HepG2 (cell line): ENCODE measurements at regions not wholly inside any gene's neighbourhood (a gene's known extent, or its start where the extent isn't known, plus 50 kb on each side); places are given as distances from the start of the nearest gene placed in this dataset.

Experiments used
- ATAC-seq: fragments of 200-7000 bp; cut with Tn5 transposase; 3 replicates; pipeline ENCODE4 v1.9.1; 2020; ENCODE audit warnings: mild to moderate bottlenecking, moderate library complexity
- BruUV-seq: library from RNA; stranded (reverse); fragments of 400-500 nt; replicated peaks from 2 replicates; lab custom pipeline; 2021; lab: Mats Ljungman, UMichigan
- CTCF ChIA-PET: fragments of 300-600 bp; formaldehyde crosslinking; extraction: SDS; loops from one replicate; lab custom pipeline; 2021; ENCODE audit warnings: low total read pairs, inconsistent platforms, low intra/inter-chr PET ratio; lab: Yijun Ruan, JAX
- POLR2A ChIA-PET: fragments of 350-600 bp; sonication (Branson Sonifier 250); formaldehyde crosslinking; loops from one replicate; lab custom pipeline; 2020; ENCODE audit warnings: antibody characterized with exemption, inconsistent platforms; lab: Yijun Ruan, JAX
- DNase-seq: peaks from one replicate; pipeline ENCODE4 v3.0.0-alpha.2; 2015; ENCODE audit warnings: low spot score
- FAIRE-seq: peaks from 3 replicates; lab custom pipeline; 2011; peaks lifted over from hg19 to GRCh38; lab: Jason Lieb, UNC
- H2AFZ ChIP-seq: one replicate; pipeline ENCODE4 v1.6.1; 2011; ENCODE audit warnings: low read length, inconsistent platforms
- H3K27ac ChIP-seq: fragments of 300-600 bp; 3 replicates; pipeline ENCODE4 v1.8.0; 2011; ENCODE audit warnings: mixed run types, mild to moderate bottlenecking, mixed read lengths, low read length, inconsistent platforms; ENCODE audit not compliant: insufficient read depth; ENCODE audit errors: extremely low read length
- H3K27me3 ChIP-seq, 2 experiments: fragments of 200-600 bp in 1 of 2; 2 replicates in 1 of 2; 3 replicates in 1 of 2; pipeline versions ENCODE4 v1.6.0 to v1.8.0; 2011; ENCODE audit warnings: low read length in 2 of 2, mild to moderate bottlenecking in 2 of 2, moderate library complexity in 2 of 2, inconsistent platforms in 1 of 2; ENCODE audit not compliant: insufficient read depth in 2 of 2, control insufficient read depth in 1 of 2
- H3K36me3 ChIP-seq, 2 experiments: fragments of 200-600 bp in 1 of 2; replicated peaks in 1 of 2; 2 replicates in 1 of 2; 3 replicates in 1 of 2; pipeline versions ENCODE4 v1.5.1 to v1.8.0; 2011; ENCODE audit warnings: low read length in 2 of 2, inconsistent platforms in 1 of 2; ENCODE audit not compliant: insufficient read depth in 2 of 2, control insufficient read depth in 1 of 2
- H3K4me1 ChIP-seq: 2 replicates; pipeline ENCODE4 v1.5.1; 2012; ENCODE audit warnings: low read length, inconsistent platforms; ENCODE audit not compliant: insufficient read depth
- H3K4me2 ChIP-seq: 2 replicates; pipeline ENCODE4 v1.6.0; 2011; ENCODE audit warnings: low read depth, low read length, inconsistent platforms
- H3K4me3 ChIP-seq, 3 experiments: fragments of 200-600 bp in 1 of 3; sonication (generic), shearing (Covaris generic) in 1 of 3; replicated peaks in 1 of 3; 2 replicates each; pipeline ENCODE4 v1.5.1; 2011 to 2016; ENCODE audit warnings: low read length in 3 of 3, inconsistent platforms in 2 of 3, low read depth in 2 of 3, mild to moderate bottlenecking in 2 of 3, control low read depth in 1 of 3, mixed read lengths in 1 of 3; ENCODE audit not compliant: insufficient read depth in 1 of 3
- H3K79me2 ChIP-seq: one replicate; pipeline ENCODE4 v1.6.1; 2011; ENCODE audit warnings: low read length, inconsistent platforms; ENCODE audit not compliant: insufficient read depth
- H3K9ac ChIP-seq: 2 replicates; pipeline ENCODE4 v1.6.0; 2011; ENCODE audit warnings: mild to moderate bottlenecking, low read depth, low read length, inconsistent platforms; ENCODE audit not compliant: insufficient read depth
- H3K9me3 ChIP-seq: 2 replicates; pipeline ENCODE4 v1.5.1; 2012; ENCODE audit warnings: mild to moderate bottlenecking, low read length
- H4K20me1 ChIP-seq: 2 replicates; pipeline ENCODE4 v1.6.0; 2011; ENCODE audit warnings: inconsistent platforms, mild to moderate bottlenecking, low read length, moderate library complexity; ENCODE audit not compliant: insufficient read depth
- CENPX ChIP-seq: sonication (generic); formaldehyde crosslinking; IDR thresholded peaks from 2 replicates; pipeline ENCODE4 v1.9.0; 2021; ENCODE audit warnings: mild to moderate bottlenecking, missing genetic modification reagents, moderate library complexity
- CERS6 ChIP-seq: sonication (generic); formaldehyde crosslinking; IDR thresholded peaks from 2 replicates; pipeline ENCODE4 v1.5.0; 2020; ENCODE audit warnings: missing genetic modification reagents
- DNMT1 ChIP-seq: sonication (generic); formaldehyde crosslinking; IDR thresholded peaks from 2 replicates; pipeline ENCODE4 v1.5.1; 2020; ENCODE audit warnings: mild to moderate bottlenecking, missing genetic modification reagents
- NFRKB ChIP-seq: fragments of 450-650 bp; IDR thresholded peaks from 2 replicates; pipeline ENCODE4 v1.6.1; 2017
- SMAD1 ChIP-seq: sonication (generic); formaldehyde crosslinking; IDR thresholded peaks from 2 replicates; pipeline ENCODE4 v1.4.0; 2020; ENCODE audit warnings: missing genetic modification reagents, low read depth, mild to moderate bottlenecking, borderline replicate concordance
- TBX3 ChIP-seq: fragments of 450-650 bp; IDR thresholded peaks from 2 replicates; pipeline ENCODE4 v1.6.1; 2017; ENCODE audit warnings: antibody characterized with exemption, mild to moderate bottlenecking, inconsistent platforms, borderline replicate concordance
- ZBTB33 ChIP-seq: sonication (generic); formaldehyde crosslinking; IDR thresholded peaks from 2 replicates; pipeline ENCODE4 v1.4.0; 2020; ENCODE audit warnings: missing genetic modification reagents
- ZMYM3 ChIP-seq: sonication (generic); formaldehyde crosslinking; IDR thresholded peaks from 2 replicates; pipeline ENCODE4 v1.5.1; 2020; ENCODE audit warnings: mild to moderate bottlenecking, missing genetic modification reagents
- ZMYM4 ChIP-seq: sonication (generic); formaldehyde crosslinking; IDR thresholded peaks from 2 replicates; pipeline ENCODE4 v1.8.1; 2023; ENCODE audit warnings: mild to moderate bottlenecking, missing genetic modification reagents
- ZNF546 ChIP-seq: sonication (generic); formaldehyde crosslinking; conservative IDR thresholded peaks from 2 replicates; pipeline ENCODE4 v1.8.1; 2023; ENCODE audit warnings: mild to moderate bottlenecking, missing genetic modification reagents
- ZSCAN12 ChIP-seq: sonication (generic); formaldehyde crosslinking; IDR thresholded peaks from 2 replicates; pipeline ENCODE4 v1.9.0; 2021; ENCODE audit warnings: mild to moderate bottlenecking, missing genetic modification reagents
- in situ Hi-C: cut with HindIII; loops from 2 replicates; pipeline ENCODE4 v1.10.0; 2017; ENCODE audit warnings: low pct_unique_long_range_greater_than_20kb; ENCODE audit not compliant: extremely low pct_ligation_motif_present
- intact Hi-C: fragments of 100-400 bp; cut with micrococcal nuclease; formaldehyde crosslinking; loops from one replicate; pipeline ENCODE4 v1.10.0; 2022; ENCODE audit not compliant: unreplicated experiment
- TF ChIP-seq, protein P1 (sequence below): sonication (generic); formaldehyde crosslinking; IDR thresholded peaks from 2 replicates; pipeline ENCODE4 v1.4.0; 2020; ENCODE audit warnings: mild to moderate bottlenecking, missing genetic modification reagents
- TF ChIP-seq, protein P2 (sequence below): sonication (generic); formaldehyde crosslinking; IDR thresholded peaks from 2 replicates; pipeline ENCODE4 v1.5.0; 2020; ENCODE audit warnings: mild to moderate bottlenecking, low read depth, missing genetic modification reagents, borderline replicate concordance
- TF ChIP-seq, protein P3 (sequence below): sonication (generic); formaldehyde crosslinking; IDR thresholded peaks from 2 replicates; pipeline ENCODE4 v1.4.0; 2020; ENCODE audit warnings: mild to moderate bottlenecking, missing genetic modification reagents, borderline replicate concordance
- TF ChIP-seq, protein P4 (sequence below): sonication (generic); formaldehyde crosslinking; conservative IDR thresholded peaks from 2 replicates; pipeline ENCODE4 v1.5.0; 2020; ENCODE audit warnings: missing genetic modification reagents

GRCh38 chr4:136838607-136839006 lies 693.7 kb downstream of the PCDH18 start:
- FAIRE-seq, result no peak
- Histone ChIP-seq H3K4me3 (no peak overlapping the region), H3K9ac (no peak overlapping the region), H2AFZ (no peak overlapping the region), H3K27ac (no peak overlapping the region), H3K4me2 (no peak overlapping the region), H3K79me2 (no peaks in the 10 kb centered on the region), H3K27me3 (no peaks in the 10 kb centered on the region; a peak in 1 of 5 replicates), H3K36me3 (no peaks in the 10 kb centered on the region), H4K20me1 (no peaks in the 10 kb centered on the region), H3K9me3 (no peaks in the 10 kb centered on the region), H3K4me1 (no peaks in the 10 kb centered on the region)
- DNase-seq, result no peak
- in situ Hi-C loops (no loop called here), intact Hi-C loops (no loop called here)
- POLR2A ChIA-PET, result no interaction called here
- CTCF ChIA-PET, result no interaction called here
- no peak for ATAC-seq
- no TSS peak for BruUV-seq
- TF ChIP-seq DNMT1 (CRISPR knock-in tag) (no peak), CERS6 (CRISPR knock-in tag) (no peak), ZSCAN12 (CRISPR knock-in tag) (no peak), ZMYM3 (CRISPR knock-in tag) (no peak), ZMYM4 (CRISPR knock-in tag) (no peak), NFRKB (no peak), ZBTB33 (CRISPR knock-in tag) (no peak), CENPX (CRISPR knock-in tag) (no peak), ZNF546 (CRISPR knock-in tag) (no peak), SMAD1 (CRISPR knock-in tag) (no peak), TBX3 (no peak)
- TF ChIP-seq, protein P1, sequence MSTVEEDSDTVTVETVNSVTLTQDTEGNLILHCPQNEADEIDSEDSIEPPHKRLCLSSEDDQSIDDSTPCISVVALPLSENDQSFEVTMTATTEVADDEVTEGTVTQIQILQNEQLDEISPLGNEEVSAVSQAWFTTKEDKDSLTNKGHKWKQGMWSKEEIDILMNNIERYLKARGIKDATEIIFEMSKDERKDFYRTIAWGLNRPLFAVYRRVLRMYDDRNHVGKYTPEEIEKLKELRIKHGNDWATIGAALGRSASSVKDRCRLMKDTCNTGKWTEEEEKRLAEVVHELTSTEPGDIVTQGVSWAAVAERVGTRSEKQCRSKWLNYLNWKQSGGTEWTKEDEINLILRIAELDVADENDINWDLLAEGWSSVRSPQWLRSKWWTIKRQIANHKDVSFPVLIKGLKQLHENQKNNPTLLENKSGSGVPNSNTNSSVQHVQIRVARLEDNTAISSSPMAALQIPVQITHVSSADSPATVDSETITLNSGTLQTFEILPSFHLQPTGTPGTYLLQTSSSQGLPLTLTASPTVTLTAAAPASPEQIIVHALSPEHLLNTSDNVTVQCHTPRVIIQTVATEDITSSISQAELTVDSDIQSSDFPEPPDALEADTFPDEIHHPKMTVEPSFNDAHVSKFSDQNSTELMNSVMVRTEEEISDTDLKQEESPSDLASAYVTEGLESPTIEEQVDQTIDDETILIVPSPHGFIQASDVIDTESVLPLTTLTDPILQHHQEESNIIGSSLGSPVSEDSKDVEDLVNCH (CRISPR knock-in tag), result no peak
- TF ChIP-seq, protein P2, sequence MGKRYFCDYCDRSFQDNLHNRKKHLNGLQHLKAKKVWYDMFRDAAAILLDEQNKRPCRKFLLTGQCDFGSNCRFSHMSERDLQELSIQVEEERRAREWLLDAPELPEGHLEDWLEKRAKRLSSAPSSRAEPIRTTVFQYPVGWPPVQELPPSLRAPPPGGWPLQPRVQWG (CRISPR knock-in tag), result no peak
- TF ChIP-seq, protein P3, sequence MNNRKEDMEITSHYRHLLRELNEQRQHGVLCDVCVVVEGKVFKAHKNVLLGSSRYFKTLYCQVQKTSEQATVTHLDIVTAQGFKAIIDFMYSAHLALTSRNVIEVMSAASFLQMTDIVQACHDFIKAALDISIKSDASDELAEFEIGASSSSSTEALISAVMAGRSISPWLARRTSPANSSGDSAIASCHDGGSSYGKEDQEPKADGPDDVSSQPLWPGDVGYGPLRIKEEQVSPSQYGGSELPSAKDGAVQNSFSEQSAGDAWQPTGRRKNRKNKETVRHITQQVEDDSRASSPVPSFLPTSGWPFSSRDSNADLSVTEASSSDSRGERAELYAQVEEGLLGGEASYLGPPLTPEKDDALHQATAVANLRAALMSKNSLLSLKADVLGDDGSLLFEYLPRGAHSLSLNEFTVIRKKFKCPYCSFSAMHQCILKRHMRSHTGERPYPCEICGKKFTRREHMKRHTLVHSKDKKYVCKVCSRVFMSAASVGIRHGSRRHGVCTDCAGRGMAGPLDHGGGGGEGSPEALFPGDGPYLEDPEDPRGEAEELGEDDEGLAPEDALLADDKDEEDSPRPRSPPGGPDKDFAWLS (CRISPR knock-in tag), result no peak
- TF ChIP-seq, protein P4, sequence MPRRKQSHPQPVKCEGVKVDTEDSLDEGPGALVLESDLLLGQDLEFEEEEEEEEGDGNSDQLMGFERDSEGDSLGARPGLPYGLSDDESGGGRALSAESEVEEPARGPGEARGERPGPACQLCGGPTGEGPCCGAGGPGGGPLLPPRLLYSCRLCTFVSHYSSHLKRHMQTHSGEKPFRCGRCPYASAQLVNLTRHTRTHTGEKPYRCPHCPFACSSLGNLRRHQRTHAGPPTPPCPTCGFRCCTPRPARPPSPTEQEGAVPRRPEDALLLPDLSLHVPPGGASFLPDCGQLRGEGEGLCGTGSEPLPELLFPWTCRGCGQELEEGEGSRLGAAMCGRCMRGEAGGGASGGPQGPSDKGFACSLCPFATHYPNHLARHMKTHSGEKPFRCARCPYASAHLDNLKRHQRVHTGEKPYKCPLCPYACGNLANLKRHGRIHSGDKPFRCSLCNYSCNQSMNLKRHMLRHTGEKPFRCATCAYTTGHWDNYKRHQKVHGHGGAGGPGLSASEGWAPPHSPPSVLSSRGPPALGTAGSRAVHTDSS (CRISPR knock-in tag), result no peak
